Endothelial cell of umbilical vein (primary cell): ENCODE measurements at regions not wholly inside any gene's neighbourhood (a gene's known extent, or its start where the extent isn't known, plus 50 kb on each side); places are given as distances from the start of the nearest gene placed in this dataset.

Source experiments
- BruUV-seq: library from RNA; stranded (reverse); fragments of 400-500 nt; replicated peaks from 2 replicates; lab custom pipeline; 2021; lab: Mats Ljungman, UMichigan
- CTCF ChIA-PET: fragments of 300-600, 350-600 bp; sonication (Branson Sonifier 250); formaldehyde crosslinking; loops from one replicate; lab custom pipeline; 2021; ENCODE audit warnings: antibody characterized with exemption, inconsistent platforms; lab: Charles Lee
- POLR2A ChIA-PET: fragments of 300-600, 350-600 bp; sonication (Branson Sonifier 250); formaldehyde crosslinking; loops from one replicate; lab custom pipeline; 2021; ENCODE audit warnings: antibody characterized with exemption, inconsistent platforms; lab: Charles Lee
- DNase-seq: peaks from one replicate; pipeline ENCODE4 v3.0.0-alpha.2; 2011; ENCODE audit warnings: low read depth, low spot score
- FAIRE-seq: peaks from 2 replicates; lab custom pipeline; 2011; peaks lifted over from hg19 to GRCh38; lab: Jason Lieb, UNC
- H2AFZ ChIP-seq: 2 replicates; pipeline ENCODE4 v1.6.0; 2012; ENCODE audit warnings: low read depth, low read length, control low read depth, inconsistent platforms
- H3K27ac ChIP-seq: 2 replicates; pipeline ENCODE4 v1.5.1; 2011; ENCODE audit warnings: low read depth, mild to moderate bottlenecking, control low read depth, low read length, moderate library complexity; ENCODE audit not compliant: insufficient read depth
- H3K27me3 ChIP-seq, 2 experiments: 2 replicates each; pipeline versions ENCODE4 v1.6.0 to v1.6.1; 2011; ENCODE audit warnings: low read length in 2 of 2, mixed read lengths in 1 of 2; ENCODE audit not compliant: control insufficient read depth in 2 of 2, insufficient read depth in 2 of 2
- H3K36me3 ChIP-seq, 2 experiments: 2 replicates in 1 of 2; 3 replicates in 1 of 2; pipeline ENCODE4 v1.5.1; 2011; ENCODE audit warnings: low read length in 2 of 2, mild to moderate bottlenecking in 1 of 2, moderate library complexity in 1 of 2; ENCODE audit not compliant: control insufficient read depth in 2 of 2, insufficient read depth in 2 of 2; ENCODE audit errors: extremely low read depth in 1 of 2
- H3K4me1 ChIP-seq: 3 replicates; pipeline ENCODE4 v1.5.1; 2011; ENCODE audit warnings: mild to moderate bottlenecking, low read length; ENCODE audit not compliant: control insufficient read depth, insufficient read depth; ENCODE audit errors: extremely low read depth
- H3K4me2 ChIP-seq: 2 replicates; pipeline ENCODE4 v1.6.1; 2011; ENCODE audit warnings: low read length, control low read depth, mixed read lengths; ENCODE audit not compliant: insufficient read depth
- H3K4me3 ChIP-seq, 3 experiments: fragments of 200-600 bp in 1 of 3; sonication (generic), shearing (Covaris generic) in 1 of 3; replicated peaks in 1 of 3; 2 replicates each; pipeline ENCODE4 v1.5.1; 2011 to 2016; ENCODE audit warnings: control low read depth in 3 of 3, low read length in 3 of 3, mild to moderate bottlenecking in 2 of 3, inconsistent platforms in 1 of 3, low read depth in 1 of 3, moderate library complexity in 1 of 3; ENCODE audit not compliant: insufficient read depth in 1 of 3
- H3K79me2 ChIP-seq: 2 replicates; pipeline ENCODE4 v1.6.0; 2012; ENCODE audit warnings: low read length, inconsistent platforms; ENCODE audit not compliant: control insufficient read depth, insufficient read depth
- H3K9ac ChIP-seq: replicated peaks from 2 replicates; pipeline ENCODE3; 2011; ENCODE audit warnings: low read length, control low read depth; ENCODE audit not compliant: insufficient read depth; ENCODE audit errors: extremely low read depth
- H3K9me1 ChIP-seq: replicated peaks from 3 replicates; pipeline ENCODE4 v1.6.0; 2011; ENCODE audit warnings: mild to moderate bottlenecking, low read length; ENCODE audit not compliant: control insufficient read depth, insufficient read depth; ENCODE audit errors: extremely low read depth
- H3K9me3 ChIP-seq: replicated peaks from 2 replicates; pipeline ENCODE4 v1.5.1; 2012; ENCODE audit warnings: low read length, inconsistent platforms; ENCODE audit not compliant: control insufficient read depth, insufficient read depth
- H4K20me1 ChIP-seq: replicated peaks from 2 replicates; pipeline ENCODE3; 2011; ENCODE audit warnings: mild to moderate bottlenecking, low read length; ENCODE audit not compliant: control insufficient read depth, insufficient read depth; ENCODE audit errors: extremely low read depth
- CTCF ChIP-seq, 2 donors: IDR thresholded peaks; 1 replicate in 1 of 2; 2 replicates in 1 of 2; pipeline ENCODE4 v1.5.1; 2011; ENCODE audit warnings: low read length in 2 of 2, mild to moderate bottlenecking in 2 of 2, moderate library complexity in 2 of 2, control low read depth in 1 of 2, inconsistent platforms in 1 of 2, low read depth in 1 of 2; ENCODE audit not compliant: insufficient read depth in 1 of 2; ENCODE audit errors: extremely low read depth in 1 of 2
- EZH2 ChIP-seq: IDR thresholded peaks from 2 replicates; pipeline ENCODE4 v1.6.1; 2012; ENCODE audit warnings: borderline replicate concordance, low read depth, mild to moderate bottlenecking, moderate library complexity, low read length, inconsistent platforms; ENCODE audit not compliant: severe bottlenecking
- FOS ChIP-seq: IDR thresholded peaks from 2 replicates; pipeline ENCODE4 v1.6.1; 2011; ENCODE audit warnings: mild to moderate bottlenecking, low read length, moderate library complexity, borderline replicate concordance; ENCODE audit not compliant: insufficient read depth
- GATA2 ChIP-seq: IDR thresholded peaks from 2 replicates; pipeline ENCODE4 v1.7.0; 2011; ENCODE audit warnings: low read depth, mild to moderate bottlenecking, moderate library complexity, mixed read lengths, low read length; ENCODE audit not compliant: insufficient read length, insufficient read depth
- JUN ChIP-seq: IDR thresholded peaks from 2 replicates; pipeline ENCODE4 v1.6.1; 2011; ENCODE audit warnings: borderline replicate concordance, low read depth; ENCODE audit not compliant: insufficient read length, insufficient read depth
- MAX ChIP-seq: IDR thresholded peaks from 2 replicates; pipeline ENCODE4 v1.6.1; 2011; ENCODE audit not compliant: insufficient read depth, insufficient read length
- MYC ChIP-seq: IDR thresholded peaks from one replicate; pipeline ENCODE4 v1.6.1; 2011; ENCODE audit warnings: mild to moderate bottlenecking, low read depth, low read length
- POLR2A ChIP-seq: IDR thresholded peaks from 2 replicates; pipeline ENCODE4 v1.6.1; 2012; ENCODE audit warnings: low read depth, mild to moderate bottlenecking, control low read depth, low read length
- POLR2AphosphoS5 ChIP-seq: IDR thresholded peaks from 2 replicates; pipeline ENCODE4 v1.6.1; 2012; ENCODE audit warnings: low read depth, mild to moderate bottlenecking, control low read depth, low read length, moderate library complexity; ENCODE audit not compliant: insufficient read depth
- dilution Hi-C: fragments of 300-500 bp; cut with MboI; formaldehyde crosslinking; loops from one replicate; pipeline ENCODE4 v1.15.0; 2019; ENCODE audit warnings: low sequenced_read_pairs; ENCODE audit not compliant: extremely low pct_ligation_motif_present
- intact Hi-C: fragments of 100-400 bp; cut with micrococcal nuclease; formaldehyde crosslinking; loops from one replicate; pipeline ENCODE4 v1.10.0; 2022

GRCh38 chr11:36774603-36775002, 176.6 kb upstream of the RAG2 start:
- FAIRE-seq, result no peak

GRCh38 chr11:36763187-36763586, 165.2 kb upstream of the RAG2 start:
- dilution Hi-C loops, result no loop called here
- no peak overlapping the region for H3K4me3 ChIP-seq
- no peaks in the 10 kb centered on the region for H3K79me2 ChIP-seq
- H3K4me1 ChIP-seq, result no peaks in the 10 kb centered on the region
- no peaks in the 10 kb centered on the region for H3K36me3 ChIP-seq
- no peak overlapping the region for H3K9ac ChIP-seq
- no peaks in the 10 kb centered on the region for H4K20me1 ChIP-seq
- DNase-seq (no peak), FAIRE-seq (no peak)
- no peaks in the 10 kb centered on the region for H3K9me3 ChIP-seq
- TF ChIP-seq EZH2 (no peak), POLR2A (no peak), MAX (no peak), MYC (no peak), JUN (no peak), GATA2 (no peak), POLR2AphosphoS5 (no peak), FOS (no peak), CTCF (IDR thresholded peaks at IDR 0.05; ENCODE audit: extremely low read depth in 1 of 2, insufficient read depth in 1 of 2, low read depth in 1 of 2, low read length in 2 of 2) (no peak)
- intact Hi-C loops, result no loop called here
- BruUV-seq, result no TSS peak
- H3K9me1 ChIP-seq, result no peaks in the 10 kb centered on the region
- no peak overlapping the region for H2AFZ ChIP-seq
- ChIA-PET POLR2A (no interaction called here), CTCF (no interaction called here)
- no peak overlapping the region for H3K4me2 ChIP-seq
- H3K27ac ChIP-seq, result no peak overlapping the region
- H3K27me3 ChIP-seq, result no peaks in the 10 kb centered on the region

More at GRCh38 chr11:36774603-36775002, 176.6 kb upstream of the RAG2 start:
- ChIA-PET POLR2A (no interaction called here), CTCF (no interaction called here)
- Histone ChIP-seq H3K27ac (no peak overlapping the region), H3K4me3 (no peak overlapping the region), H3K9me1 (no peaks in the 10 kb centered on the region), H3K9me3 (no peaks in the 10 kb centered on the region), H2AFZ (no peak overlapping the region), H3K79me2 (no peaks in the 10 kb centered on the region), H4K20me1 (no peaks in the 10 kb centered on the region), H3K9ac (no peak overlapping the region), H3K4me1 (no peaks in the 10 kb centered on the region), H3K27me3 (no peaks in the 10 kb centered on the region), H3K36me3 (no peaks in the 10 kb centered on the region), H3K4me2 (no peak overlapping the region)
- dilution Hi-C loops (no loop called here), intact Hi-C loops (no loop called here)
- DNase-seq, result no peak
- no TSS peak for BruUV-seq
- no peak for TF ChIP-seq EZH2
- no peak for TF ChIP-seq POLR2A
- no peak for TF ChIP-seq JUN
- TF ChIP-seq MAX, result no peak
- TF ChIP-seq POLR2AphosphoS5, result no peak
- no peak for TF ChIP-seq MYC
- no peak for TF ChIP-seq GATA2
- no peak for TF ChIP-seq FOS
